Spleen (tissue), 11 donors: ENCODE measurements at regions not wholly inside any gene's neighbourhood (a gene's known extent, or its start where the extent isn't known, plus 50 kb on each side); places are given as distances from the start of the nearest gene placed in this dataset.

Experiments
- DNase-seq: peaks from one replicate; pipeline ENCODE4 v3.0.0-alpha.2; 2020
- H3K27ac ChIP-seq, 8 donors: fragments of 200-600 bp; sonication (generic) in 7 of 8; 1 replicate in 4 of 8; 2 replicates in 4 of 8; pipeline versions ENCODE4 v1.5.0 to v1.8.0; 2016 to 2021; ENCODE audit warnings: inconsistent platforms in 4 of 8, mild to moderate bottlenecking in 4 of 8, moderate library complexity in 1 of 8
- H3K27me3 ChIP-seq, 7 donors: fragments of 200-600 bp; sonication (generic) in 6 of 7; replicated peaks in 1 of 7; 1 replicate in 4 of 7; 2 replicates in 3 of 7; pipeline versions ENCODE4 v1.5.0 to v1.8.0; 2016 to 2021; ENCODE audit warnings: inconsistent platforms in 3 of 7, mild to moderate bottlenecking in 1 of 7
- H3K36me3 ChIP-seq, 6 donors: fragments of 200-600 bp; sonication (generic) in 5 of 6; 1 replicate in 4 of 6; 2 replicates in 2 of 6; pipeline versions ENCODE4 v1.5.0 to v1.8.0; 2016 to 2021; ENCODE audit warnings: inconsistent platforms in 2 of 6
- H3K4me1 ChIP-seq, 6 donors: fragments of 200-600 bp; sonication (generic) in 5 of 6; 1 replicate in 3 of 6; 2 replicates in 3 of 6; pipeline versions ENCODE4 v1.5.0 to v1.8.0; 2016 to 2021; ENCODE audit warnings: inconsistent platforms in 3 of 6
- H3K4me3 ChIP-seq, 8 donors: fragments of 200-600 bp; sonication (generic) in 7 of 8; 1 replicate in 4 of 8; 2 replicates in 4 of 8; pipeline versions ENCODE4 v1.5.0 to v1.8.0; 2016 to 2021; ENCODE audit warnings: inconsistent platforms in 4 of 8, mild to moderate bottlenecking in 4 of 8, moderate library complexity in 2 of 8
- H3K9me3 ChIP-seq, 8 donors: fragments of 200-600 bp; sonication (generic) in 7 of 8; 1 replicate in 4 of 8; 2 replicates in 4 of 8; pipeline versions ENCODE4 v1.5.0 to v1.8.0; 2016 to 2021; ENCODE audit warnings: inconsistent platforms in 4 of 8
- CTCF ChIP-seq, 11 experiments: fragments of 200-600 bp in 7 of 11; fragments of 450-650 bp in 4 of 11; sonication (generic) in 4 of 11; IDR thresholded peaks in 8 of 11; conservative IDR thresholded peaks in 3 of 11; 1 replicate in 7 of 11; 2 replicates in 4 of 11; pipeline versions ENCODE4 v1.4.0 to v1.8.0; 2016 to 2021; ENCODE audit warnings: antibody characterized with exemption in 11 of 11, inconsistent platforms in 4 of 11, mild to moderate bottlenecking in 1 of 11
- POLR2A ChIP-seq, 3 donors: fragments of 450-650 bp; IDR thresholded peaks; one replicate each; pipeline ENCODE4 v1.5.1; 2017; ENCODE audit warnings: antibody characterized with exemption in 3 of 3, mild to moderate bottlenecking in 1 of 3
- POLR2AphosphoS5 ChIP-seq, 3 donors: sonication (generic); formaldehyde crosslinking; IDR thresholded peaks; one replicate each; pipeline ENCODE4 v1.5.1; 2017; ENCODE audit warnings: antibody characterized with exemption in 3 of 3
- WGBS, 5 donors: extraction: QIAGEN DNeasy Blood & Tissue Kit in 3 of 5; methylation state at CpG; one replicate each; pipeline versions ENCODE4 v1.1.5 to v1.1.7; 2013 to 2018; 5-methylcytosine and 5-hydroxymethylcytosine counted together
- intact Hi-C: fragments of 100-400 bp; cut with DNase I; formaldehyde crosslinking; loops from one replicate; pipeline ENCODE4 v1.15.0; 2023; ENCODE audit warnings: low total_unique reads
- donor health status: healthy with polysubstance abuse.
- donor health status: DM: no; HTN: no; CAD: no; lungs with moderate emphysema.
- donor health status: DM: no; HTN: no; CAD: no.
- donor health status: Bipolar disorder and iron deficiency.
- donor health status: healthy.
- donor health status: DM: no; HTN: no; CAD: no.
- donor health status: DM: yes; HTN: yes; CAD: no.

GRCh38 chr5:104764197-104764596 is 1201.6 kb upstream of the NUDT12 start:
- TF ChIP-seq CTCF (IDR thresholded peaks at IDR 0.05 in 8 of 11, conservative IDR thresholded peaks at IDR 0.05 in 3 of 11), result no peak
- no peaks in the 10 kb centered on the region for H3K36me3 ChIP-seq
- no peak overlapping the region for H3K27ac ChIP-seq
- WGBS, 5 donors, result 85 to 97% (median 92%) methylated on average over 2 of the region's 2 CpGs
- intact Hi-C loops, result no loop called here
- no peak for DNase-seq
- H3K9me3 ChIP-seq, result peaks cover 0 to 32% (median 6%) of the 10 kb centered on the region in 8 donors
- no peaks in the 10 kb centered on the region for H3K27me3 ChIP-seq
- no peak overlapping the region for H3K4me3 ChIP-seq
- H3K4me1 ChIP-seq, result no peaks in the 10 kb centered on the region

- intact Hi-C loops, result no loop called here
These were observed 1200.6 kb upstream of the NUDT12 start for GRCh38 chr5:104763216-104763615.

GRCh38 chr5:104757915-104758314 is 1195.3 kb upstream of the NUDT12 start:
- Histone ChIP-seq H3K9me3 (peaks cover 0 to 29% (median 4%) of the 10 kb centered on the region in 8 donors), H3K27me3 (no peaks in the 10 kb centered on the region), H3K27ac (no peak overlapping the region), H3K36me3 (no peaks in the 10 kb centered on the region), H3K4me1 (no peaks in the 10 kb centered on the region), H3K4me3 (no peak overlapping the region)
- WGBS, 5 donors, result 84 to 98% (median 94%) methylated on average over 1 of the region's 1 CpG
- DNase-seq, result no peak
- TF ChIP-seq POLR2A (IDR thresholded peaks at IDR 0.05) (no peak), CTCF (IDR thresholded peaks at IDR 0.05 in 8 of 11, conservative IDR thresholded peaks at IDR 0.05 in 3 of 11) (no peak), POLR2AphosphoS5 (IDR thresholded peaks at IDR 0.05) (no peak)
- intact Hi-C loops, result no loop called here

More at GRCh38 chr5:104763216-104763615, 1200.6 kb upstream of the NUDT12 start:
- no peak overlapping the region for H3K4me3 ChIP-seq
- H3K27ac ChIP-seq, result no peak overlapping the region
- no peaks in the 10 kb centered on the region for H3K4me1 ChIP-seq
- no peaks in the 10 kb centered on the region for H3K36me3 ChIP-seq
- 27 to 57% (median 50%) methylated on average over 1 of the region's 1 CpG for WGBS, 5 donors
- TF ChIP-seq POLR2A (IDR thresholded peaks at IDR 0.05), result no peak
- TF ChIP-seq CTCF (IDR thresholded peaks at IDR 0.05 in 8 of 11, conservative IDR thresholded peaks at IDR 0.05 in 3 of 11), result no peak
- H3K9me3 ChIP-seq, result peaks cover 0 to 32% (median 6%) of the 10 kb centered on the region in 8 donors
- no peak for DNase-seq
- no peaks in the 10 kb centered on the region for H3K27me3 ChIP-seq

- TF ChIP-seq POLR2AphosphoS5 (IDR thresholded peaks at IDR 0.05), result no peak
- TF ChIP-seq CTCF (IDR thresholded peaks at IDR 0.05 in 8 of 11, conservative IDR thresholded peaks at IDR 0.05 in 3 of 11), result no peak
- no peak for TF ChIP-seq POLR2A (IDR thresholded peaks at IDR 0.05)
- intact Hi-C loops, result no loop called here
- no peaks in the 10 kb centered on the region for H3K4me1 ChIP-seq
- no peak for DNase-seq
- H3K27me3 ChIP-seq, result no peaks in the 10 kb centered on the region
- WGBS, 5 donors, result 82 to 90% (median 86%) methylated on average over 2 of the region's 2 CpGs
- no peak overlapping the region for H3K27ac ChIP-seq
- H3K36me3 ChIP-seq, result no peaks in the 10 kb centered on the region
- H3K4me3 ChIP-seq, result no peak overlapping the region
- peaks cover 0 to 20% (median 1%) of the 10 kb centered on the region in 8 donors for H3K9me3 ChIP-seq
These were observed 1193.2 kb upstream of the NUDT12 start for GRCh38 chr5:104755806-104756205.
